WERI-Rb-1 (cell line): ENCODE measurements at regions not wholly inside any gene's neighbourhood (a gene's known extent, or its start where the extent isn't known, plus 50 kb on each side); places are given as distances from the start of the nearest gene placed in this dataset.
A peak's percentile ranks its signal among the peaks of the same experiment; 100 is the strongest.

Experiments used
- DNase-seq: peaks from one replicate; pipeline ENCODE4 v3.0.0-alpha.2; 2020
- H3K27ac ChIP-seq: fragments of 250-450 bp; sonication (Bioruptor Pico); 2 replicates; pipeline ENCODE4 v1.5.1; 2020; ENCODE audit warnings: mild to moderate bottlenecking, moderate library complexity
- H3K27me3 ChIP-seq: fragments of 250-450 bp; sonication (Bioruptor Pico); 2 replicates; pipeline ENCODE4 v1.5.1; 2021; ENCODE audit warnings: mild to moderate bottlenecking, low read depth, moderate library complexity; ENCODE audit not compliant: insufficient read depth, severe bottlenecking
- H3K36me3 ChIP-seq: fragments of 250-450 bp; sonication (Bioruptor Pico); 2 replicates; pipeline ENCODE4 v1.5.1; 2020; ENCODE audit warnings: mild to moderate bottlenecking, moderate library complexity
- H3K4me3 ChIP-seq: 2 replicates; pipeline ENCODE4 v1.5.1; 2011; ENCODE audit warnings: low read depth, mild to moderate bottlenecking, control low read depth, low read length
- H3K9me3 ChIP-seq: fragments of 250-450 bp; sonication (Bioruptor Pico); 2 replicates; pipeline ENCODE4 v1.5.1; 2021; ENCODE audit warnings: mild to moderate bottlenecking, moderate library complexity; ENCODE audit not compliant: severe bottlenecking
- TF ChIP-seq, protein P1 (sequence below): IDR thresholded peaks from 2 replicates; pipeline ENCODE4 v1.5.1; 2011; ENCODE audit warnings: low read depth, mild to moderate bottlenecking, control low read depth, inconsistent platforms, low read length

DNA sequence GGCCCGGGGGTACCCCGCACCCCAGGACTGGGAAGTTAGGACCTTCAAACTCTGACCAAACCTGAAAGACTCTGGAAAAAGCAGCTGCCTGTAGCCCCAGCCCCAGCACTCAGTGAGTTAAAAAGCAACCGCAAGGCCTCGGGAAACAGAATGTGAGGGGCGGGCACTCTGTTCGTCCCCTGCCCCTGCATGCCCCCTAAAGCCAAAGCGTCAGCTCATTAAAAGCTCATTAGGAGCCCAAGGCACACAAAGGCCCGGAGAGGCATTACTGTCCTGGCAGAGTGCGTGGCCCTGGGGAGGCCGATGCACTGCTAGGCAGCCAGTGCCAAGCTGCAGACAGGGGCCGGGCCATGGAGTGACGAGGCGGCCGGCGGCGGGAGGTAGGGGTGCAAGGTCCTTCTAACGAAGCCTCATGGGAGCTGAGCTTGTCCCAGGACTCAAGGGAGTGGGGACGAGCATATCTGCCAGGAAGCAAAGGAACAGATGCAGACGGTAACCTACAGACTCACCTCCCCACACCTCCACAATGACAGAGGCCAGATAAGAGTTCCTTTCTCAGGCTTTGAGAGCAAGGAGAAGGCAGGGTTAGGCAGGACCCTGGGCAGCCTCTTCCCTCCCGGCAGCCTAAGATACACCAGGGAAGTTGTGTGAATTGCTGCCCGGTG lies 116.8 kb downstream of the ENGASE start:
- H3K4me3 ChIP-seq = peak overlapping the region; percentile 24
- no peaks in the 10 kb centered on the region for H3K36me3 ChIP-seq
- peak; percentile 88 for DNase-seq
- no peaks in the 10 kb centered on the region for H3K27me3 ChIP-seq
- TF ChIP-seq, protein P1, sequence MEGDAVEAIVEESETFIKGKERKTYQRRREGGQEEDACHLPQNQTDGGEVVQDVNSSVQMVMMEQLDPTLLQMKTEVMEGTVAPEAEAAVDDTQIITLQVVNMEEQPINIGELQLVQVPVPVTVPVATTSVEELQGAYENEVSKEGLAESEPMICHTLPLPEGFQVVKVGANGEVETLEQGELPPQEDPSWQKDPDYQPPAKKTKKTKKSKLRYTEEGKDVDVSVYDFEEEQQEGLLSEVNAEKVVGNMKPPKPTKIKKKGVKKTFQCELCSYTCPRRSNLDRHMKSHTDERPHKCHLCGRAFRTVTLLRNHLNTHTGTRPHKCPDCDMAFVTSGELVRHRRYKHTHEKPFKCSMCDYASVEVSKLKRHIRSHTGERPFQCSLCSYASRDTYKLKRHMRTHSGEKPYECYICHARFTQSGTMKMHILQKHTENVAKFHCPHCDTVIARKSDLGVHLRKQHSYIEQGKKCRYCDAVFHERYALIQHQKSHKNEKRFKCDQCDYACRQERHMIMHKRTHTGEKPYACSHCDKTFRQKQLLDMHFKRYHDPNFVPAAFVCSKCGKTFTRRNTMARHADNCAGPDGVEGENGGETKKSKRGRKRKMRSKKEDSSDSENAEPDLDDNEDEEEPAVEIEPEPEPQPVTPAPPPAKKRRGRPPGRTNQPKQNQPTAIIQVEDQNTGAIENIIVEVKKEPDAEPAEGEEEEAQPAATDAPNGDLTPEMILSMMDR = no peak
- no peaks in the 10 kb centered on the region for H3K9me3 ChIP-seq
- H3K27ac ChIP-seq = peak overlapping the region; percentile 67

DNA sequence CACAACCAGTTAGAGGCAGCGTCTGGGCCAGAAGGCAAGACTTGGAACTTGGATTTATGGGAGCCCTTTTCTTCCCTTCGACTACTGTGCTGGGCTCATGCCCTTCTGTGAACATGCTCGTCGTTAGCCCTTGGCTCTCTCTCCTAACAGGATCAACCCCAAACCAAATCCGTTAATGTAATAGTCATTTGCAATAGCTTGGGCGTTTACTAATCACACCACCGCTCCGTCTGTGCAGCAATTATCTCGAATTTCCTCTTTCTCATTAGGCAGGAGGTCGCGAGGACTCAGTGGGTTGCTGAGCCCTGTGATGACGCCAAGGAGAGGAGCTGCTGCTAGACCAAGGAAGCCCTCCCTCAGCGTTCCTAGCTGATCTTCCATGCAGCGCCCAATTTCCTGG lies 114.7 kb downstream of the ENGASE start:
- TF ChIP-seq, protein P1 = no peak
- H3K27me3 ChIP-seq = no peaks in the 10 kb centered on the region
- no peaks in the 10 kb centered on the region for H3K9me3 ChIP-seq
- peak overlapping the region; percentile 75 for H3K27ac ChIP-seq
- H3K36me3 ChIP-seq = no peaks in the 10 kb centered on the region; the same call in 1 of the 2 replicates
- no peak overlapping the region for H3K4me3 ChIP-seq
- peak; percentile 92 for DNase-seq

DNA sequence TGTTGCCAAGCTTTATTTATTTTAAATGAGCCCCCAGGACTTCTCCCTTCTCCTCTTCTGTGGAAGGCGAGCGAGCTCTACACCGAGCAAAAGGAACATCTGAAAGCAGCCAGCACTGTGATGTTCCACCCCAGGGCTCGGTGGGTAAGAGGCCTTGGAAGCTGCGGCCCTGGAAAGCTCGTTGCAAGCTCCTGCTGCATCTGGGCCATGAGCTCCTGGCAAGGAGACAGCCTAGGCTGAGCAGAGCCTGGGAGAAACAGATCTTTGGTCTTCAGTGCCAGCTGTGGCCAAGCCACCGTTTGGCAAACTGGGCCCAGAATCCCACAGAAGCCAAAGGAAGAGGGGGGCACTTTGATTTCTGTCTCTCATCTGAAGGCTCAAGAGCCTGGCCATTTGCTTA lies 114.1 kb downstream of the ENGASE start:
- Histone ChIP-seq H3K4me3 (no peak overlapping the region), H3K36me3 (no peaks in the 10 kb centered on the region; the same call in 1 of the 2 replicates), H3K9me3 (no peaks in the 10 kb centered on the region), H3K27ac (peak overlapping the region; percentile 75), H3K27me3 (no peaks in the 10 kb centered on the region)
- TF ChIP-seq, protein P1 = no peak
- no peak for DNase-seq

DNA sequence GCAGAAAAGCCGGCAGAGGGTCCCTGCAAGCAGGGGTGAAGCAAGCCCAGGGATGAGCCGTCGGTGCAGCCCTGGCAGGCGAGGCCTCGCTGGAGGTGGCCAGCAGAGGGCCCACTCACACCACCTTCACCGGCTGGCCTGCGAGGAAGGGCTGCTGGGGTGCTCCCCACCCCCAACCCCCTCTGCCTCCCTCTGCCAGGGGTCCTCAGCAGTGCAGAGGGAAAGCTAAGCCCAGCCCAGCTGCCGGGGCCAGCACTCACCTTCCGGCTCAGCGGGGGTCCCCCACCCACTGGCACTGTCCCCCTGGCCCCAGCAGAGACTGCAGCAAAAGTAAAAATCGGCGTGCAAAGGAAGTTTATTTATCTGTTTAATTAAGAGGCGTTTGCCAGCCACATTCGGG lies 113.4 kb downstream of the ENGASE start:
- no peaks in the 10 kb centered on the region; the same call in 1 of the 2 replicates for H3K36me3 ChIP-seq
- TF ChIP-seq, protein P1 = peak; percentile 99
- H3K9me3 ChIP-seq = no peaks in the 10 kb centered on the region
- peak; percentile 92 for DNase-seq
- peak overlapping the region; percentile 75 for H3K27ac ChIP-seq
- no peaks in the 10 kb centered on the region for H3K27me3 ChIP-seq
- no peak overlapping the region for H3K4me3 ChIP-seq

DNA sequence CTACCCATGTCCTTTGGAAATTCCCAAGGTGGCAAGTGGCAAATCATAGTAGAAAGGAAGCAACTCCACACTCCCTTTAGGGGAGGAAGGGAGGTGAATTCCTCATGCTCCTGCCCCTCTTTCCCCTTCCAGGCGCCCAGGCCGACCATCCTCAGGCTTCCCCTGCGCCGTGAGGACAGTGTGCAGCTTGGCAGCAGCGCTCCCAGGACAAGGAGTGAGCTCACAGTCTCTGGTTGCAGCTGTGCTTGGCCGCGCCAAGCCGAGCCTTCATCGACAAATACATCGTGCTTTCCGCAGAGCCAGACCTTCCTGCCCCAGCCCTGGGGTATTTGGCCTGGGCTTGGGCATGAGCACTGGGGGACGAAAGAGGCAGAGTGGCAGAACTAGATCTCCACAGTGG lies 112.6 kb downstream of the ENGASE start:
- Histone ChIP-seq H3K36me3 (no peaks in the 10 kb centered on the region; the same call in 1 of the 2 replicates), H3K9me3 (no peaks in the 10 kb centered on the region), H3K27me3 (no peaks in the 10 kb centered on the region), H3K27ac (peak overlapping the region; percentile 35), H3K4me3 (no peak overlapping the region)
- no peak for DNase-seq
- TF ChIP-seq, protein P1 = no peak

DNA sequence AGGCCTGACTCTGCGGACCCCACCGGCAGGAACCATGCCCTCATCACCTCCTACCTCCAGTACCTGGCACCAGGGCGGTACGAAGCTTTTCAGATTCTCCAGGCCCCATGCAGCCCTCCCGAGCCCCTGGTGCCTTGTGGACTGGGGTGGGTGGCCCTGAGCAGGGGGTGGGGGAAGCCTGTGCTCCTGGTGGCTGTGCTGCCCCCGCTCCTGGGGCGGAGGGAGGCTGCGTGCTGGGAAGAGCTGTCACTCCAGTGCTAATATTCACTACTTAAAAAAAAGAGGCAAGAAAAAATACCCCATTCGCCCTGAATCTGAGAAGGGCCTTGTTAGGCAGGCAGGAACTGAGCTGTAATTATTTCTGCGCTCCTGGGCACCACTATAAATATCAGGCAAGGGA lies 111.8 kb downstream of the ENGASE start:
- H3K27ac ChIP-seq = no peak overlapping the region; the same call in 1 of the 2 replicates
- H3K9me3 ChIP-seq = no peaks in the 10 kb centered on the region
- H3K27me3 ChIP-seq = no peaks in the 10 kb centered on the region

More for the DNA sequence above, 111.8 kb downstream of the ENGASE start:
- no peak for DNase-seq
- Histone ChIP-seq H3K36me3 (no peaks in the 10 kb centered on the region; the same call in 1 of the 2 replicates), H3K4me3 (no peak overlapping the region)
- TF ChIP-seq, protein P1 = no peak
